ENCODE measurements at regions not wholly inside any gene's neighbourhood (a gene's known extent, or its start where the extent isn't known, plus 50 kb on each side); places are given as distances from the start of the nearest gene placed in this dataset.

DNA sequence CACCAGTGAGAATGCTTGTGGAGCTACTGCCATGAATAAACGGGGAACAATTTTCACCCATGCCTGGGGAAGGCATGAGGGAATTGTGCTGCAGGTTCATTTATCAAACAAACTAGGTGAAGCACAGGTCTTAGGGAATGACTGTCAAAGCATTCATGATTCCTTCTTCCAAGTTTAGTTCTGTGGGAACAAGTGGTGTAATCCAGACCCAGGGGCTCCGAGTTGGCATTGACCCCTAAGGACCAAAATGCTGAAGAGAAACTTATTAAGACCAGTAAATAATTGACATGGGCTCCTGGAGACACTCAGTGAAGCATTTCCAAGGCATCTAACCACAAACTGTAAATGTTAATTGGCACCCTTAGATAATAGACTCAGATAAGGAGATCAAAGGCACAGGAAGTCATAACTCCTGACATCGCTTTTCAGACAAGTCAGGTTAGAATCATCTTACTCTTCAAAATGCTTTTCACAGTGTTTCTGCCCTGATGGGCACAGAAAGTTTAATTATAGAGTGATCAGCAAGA lies 96.9 kb downstream of the SPP2 start:
- Histone ChIP-seq H3K36me3 (ENCODE audit: control insufficient read depth in 3 of 3, insufficient read depth in 2 of 3, low read depth in 1 of 3, low read length in 3 of 3) (no peaks in the 10 kb centered on the region), H3K27ac (ENCODE audit: low read depth in 1 of 3, low read length in 2 of 3) (no peak overlapping the region), H3K4me3 (ENCODE audit: low read depth in 1 of 3, low read length in 3 of 3) (no peak overlapping the region), H3K9me3 (ENCODE audit: control insufficient read depth in 2 of 2, insufficient read depth in 1 of 2, low read depth in 1 of 2, low read length in 1 of 2) (peaks cover 0 to 10% of the 10 kb centered on the region in 2 donors), H3K4me1 (ENCODE audit: control insufficient read depth in 3 of 3, insufficient read depth in 2 of 3, low read depth in 1 of 3, low read length in 2 of 3) (peaks cover 0 to 8% (median 5%) of the 10 kb centered on the region in 3 donors), H3K27me3 (ENCODE audit: control insufficient read depth in 3 of 3, insufficient read depth in 3 of 3, low read length in 3 of 3) (no peaks in the 10 kb centered on the region)
- DNase-seq = peak; percentile 31 to 60
- FAIRE-seq = no peak
- WGBS, 3 donors = 13 to 49% (median 21%) methylated on average over 3 of the region's 3 CpGs

DNA sequence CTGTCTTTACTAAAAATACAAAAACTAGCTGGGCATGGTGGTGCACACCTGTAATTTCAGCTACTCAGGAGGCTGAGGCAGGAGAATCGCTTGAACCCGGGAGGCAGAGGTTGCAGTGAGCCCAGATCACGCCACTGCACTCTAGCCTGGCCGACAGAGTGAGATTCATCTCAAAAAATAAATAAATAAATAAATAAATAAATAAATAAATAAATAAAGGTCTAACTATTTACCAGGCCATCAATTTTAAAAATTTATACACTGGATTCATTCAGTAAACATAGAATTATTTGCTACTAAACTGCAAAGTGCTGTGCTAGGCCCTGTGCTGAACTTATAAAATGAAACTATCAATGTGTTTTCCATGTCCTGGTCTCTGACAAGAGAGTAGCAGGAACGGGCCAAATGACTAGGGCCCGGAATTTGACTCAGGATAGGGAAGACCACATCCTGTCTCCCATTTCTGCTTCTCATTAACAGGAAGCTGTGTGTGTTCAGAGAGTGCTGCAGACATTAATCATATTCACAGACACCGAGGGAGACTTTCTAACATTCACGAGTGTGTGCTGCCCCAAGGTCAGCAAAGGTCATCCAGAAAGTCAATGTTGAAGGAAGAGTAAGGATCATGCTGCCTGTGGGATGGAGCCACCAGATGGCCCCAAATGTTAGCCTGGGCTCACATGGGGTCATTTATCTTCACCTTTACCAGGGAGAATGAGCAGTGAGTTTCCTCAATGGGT lies 95.8 kb downstream of the SPP2 start:
- DNase-seq (no peak), FAIRE-seq (no peak)
- Histone ChIP-seq H3K9me3 (ENCODE audit: control insufficient read depth in 2 of 2, insufficient read depth in 1 of 2, low read depth in 1 of 2, low read length in 1 of 2) (peaks cover 0 to 9% of the 10 kb centered on the region in 2 donors), H3K27me3 (ENCODE audit: control insufficient read depth in 3 of 3, insufficient read depth in 3 of 3, low read length in 3 of 3) (no peaks in the 10 kb centered on the region), H3K27ac (ENCODE audit: low read depth in 1 of 3, low read length in 2 of 3) (no peak overlapping the region), H3K4me1 (ENCODE audit: control insufficient read depth in 3 of 3, insufficient read depth in 2 of 3, low read depth in 1 of 3, low read length in 2 of 3) (peaks cover 0 to 8% (median 5%) of the 10 kb centered on the region in 3 donors), H3K36me3 (ENCODE audit: control insufficient read depth in 3 of 3, insufficient read depth in 2 of 3, low read depth in 1 of 3, low read length in 3 of 3) (no peaks in the 10 kb centered on the region), H3K4me3 (ENCODE audit: low read depth in 1 of 3, low read length in 3 of 3) (no peak overlapping the region)
- WGBS, 3 donors = 68 to 83% (median 71%) methylated on average over 8 of the region's 8 CpGs

DNA sequence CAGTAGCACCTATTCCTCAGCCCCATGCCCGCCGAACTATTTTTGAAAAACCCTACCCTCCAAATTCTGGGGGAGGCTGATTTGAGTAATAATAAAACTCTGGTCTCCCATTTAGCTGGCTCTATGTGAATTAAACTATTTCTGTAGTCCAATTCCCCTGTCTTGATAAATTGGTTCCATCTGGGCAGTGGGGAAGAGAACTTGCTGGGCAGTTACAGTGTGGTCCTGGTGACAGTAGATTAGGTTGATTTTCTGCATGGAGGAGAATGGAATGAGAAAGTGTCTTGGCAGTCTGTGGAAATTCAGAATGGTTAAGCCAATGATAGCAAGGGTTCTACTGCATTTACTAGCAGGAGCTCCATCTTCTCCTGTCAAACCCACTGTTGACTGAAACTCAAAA lies 95.0 kb downstream of the SPP2 start:
- no peak overlapping the region for H3K27ac ChIP-seq (ENCODE audit: low read depth in 1 of 3, low read length in 2 of 3)
- H3K27me3 ChIP-seq (ENCODE audit: control insufficient read depth in 3 of 3, insufficient read depth in 3 of 3, low read length in 3 of 3) = no peaks in the 10 kb centered on the region
- peaks cover 0 to 9% of the 10 kb centered on the region in 2 donors for H3K9me3 ChIP-seq (ENCODE audit: control insufficient read depth in 2 of 2, insufficient read depth in 1 of 2, low read depth in 1 of 2, low read length in 1 of 2)
- FAIRE-seq = no peak
- 73 to 100% (median 92%) methylated on average over 2 of the region's 2 CpGs for WGBS, 3 donors
- no peak overlapping the region for H3K4me3 ChIP-seq (ENCODE audit: low read depth in 1 of 3, low read length in 3 of 3)
- no peak for DNase-seq
- H3K36me3 ChIP-seq (ENCODE audit: control insufficient read depth in 3 of 3, insufficient read depth in 2 of 3, low read depth in 1 of 3, low read length in 3 of 3) = no peaks in the 10 kb centered on the region
- peaks cover 0 to 8% (median 5%) of the 10 kb centered on the region in 3 donors for H3K4me1 ChIP-seq (ENCODE audit: control insufficient read depth in 3 of 3, insufficient read depth in 2 of 3, low read depth in 1 of 3, low read length in 2 of 3)

DNA sequence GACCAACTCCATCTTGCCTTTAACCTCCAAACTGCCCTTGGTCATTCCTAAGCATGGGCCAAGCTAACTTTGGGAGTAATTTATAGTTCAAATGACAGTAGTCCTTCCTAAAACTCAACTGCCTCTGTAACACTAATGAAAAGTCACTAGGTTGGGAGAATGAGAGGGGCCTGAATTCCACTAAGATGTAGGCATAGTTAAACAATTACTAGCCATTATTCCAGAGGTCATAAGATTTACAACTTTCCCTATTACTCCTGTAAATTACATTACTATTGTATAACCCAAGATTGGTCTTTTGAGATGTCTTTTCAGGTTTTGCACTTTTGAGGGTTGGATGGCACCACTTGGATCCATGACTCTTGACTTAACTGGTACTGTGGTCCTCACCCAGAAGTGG lies 94.6 kb downstream of the SPP2 start:
- Histone ChIP-seq H3K36me3 (ENCODE audit: control insufficient read depth in 3 of 3, insufficient read depth in 2 of 3, low read depth in 1 of 3, low read length in 3 of 3) (no peaks in the 10 kb centered on the region), H3K4me1 (ENCODE audit: control insufficient read depth in 3 of 3, insufficient read depth in 2 of 3, low read depth in 1 of 3, low read length in 2 of 3) (peaks cover 0 to 8% (median 5%) of the 10 kb centered on the region in 3 donors), H3K4me3 (ENCODE audit: low read depth in 1 of 3, low read length in 3 of 3) (no peak overlapping the region), H3K27me3 (ENCODE audit: control insufficient read depth in 3 of 3, insufficient read depth in 3 of 3, low read length in 3 of 3) (no peaks in the 10 kb centered on the region), H3K27ac (ENCODE audit: low read depth in 1 of 3, low read length in 2 of 3) (no peak overlapping the region), H3K9me3 (ENCODE audit: control insufficient read depth in 2 of 2, insufficient read depth in 1 of 2, low read depth in 1 of 2, low read length in 1 of 2) (peaks cover 0 to 8% of the 10 kb centered on the region in 2 donors)
- no peak for FAIRE-seq
- DNase-seq = peak in 1 of 2 donors; percentile 34

DNA sequence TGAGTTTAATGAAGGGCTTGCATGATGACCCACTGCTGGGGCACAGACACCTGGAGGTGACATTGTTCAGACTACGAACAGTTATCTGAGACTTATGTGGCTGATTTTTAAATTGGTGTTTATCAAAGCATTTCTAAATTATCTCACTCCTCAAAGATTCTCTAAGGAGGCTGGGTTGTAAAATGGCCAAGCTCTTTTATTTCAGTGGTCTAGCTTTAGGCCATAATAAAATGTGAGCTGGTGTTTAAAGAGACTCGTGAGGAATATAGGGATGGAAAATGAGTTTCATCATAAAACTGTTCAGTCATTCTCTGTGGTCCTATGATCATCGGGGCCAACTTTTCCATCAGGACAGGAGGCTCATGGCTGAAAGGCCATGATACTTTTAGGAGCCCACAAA lies 93.4 kb downstream of the SPP2 start:
- H3K9me3 ChIP-seq (ENCODE audit: control insufficient read depth in 2 of 2, insufficient read depth in 1 of 2, low read depth in 1 of 2, low read length in 1 of 2) = peaks cover 0 to 5% of the 10 kb centered on the region in 2 donors
- H3K27me3 ChIP-seq (ENCODE audit: control insufficient read depth in 3 of 3, insufficient read depth in 3 of 3, low read length in 3 of 3) = no peaks in the 10 kb centered on the region
- H3K27ac ChIP-seq (ENCODE audit: low read depth in 1 of 3, low read length in 2 of 3) = no peak overlapping the region
- 84 to 89% (median 85%) methylated on average over 3 of the region's 3 CpGs for WGBS, 3 donors
- H3K4me1 ChIP-seq (ENCODE audit: control insufficient read depth in 3 of 3, insufficient read depth in 2 of 3, low read depth in 1 of 3, low read length in 2 of 3) = peaks cover 0 to 8% (median 5%) of the 10 kb centered on the region in 3 donors
- FAIRE-seq (no peak), DNase-seq (no peak)
- H3K36me3 ChIP-seq (ENCODE audit: control insufficient read depth in 3 of 3, insufficient read depth in 2 of 3, low read depth in 1 of 3, low read length in 3 of 3) = no peaks in the 10 kb centered on the region
- H3K4me3 ChIP-seq (ENCODE audit: low read depth in 1 of 3, low read length in 3 of 3) = no peak overlapping the region

DNA sequence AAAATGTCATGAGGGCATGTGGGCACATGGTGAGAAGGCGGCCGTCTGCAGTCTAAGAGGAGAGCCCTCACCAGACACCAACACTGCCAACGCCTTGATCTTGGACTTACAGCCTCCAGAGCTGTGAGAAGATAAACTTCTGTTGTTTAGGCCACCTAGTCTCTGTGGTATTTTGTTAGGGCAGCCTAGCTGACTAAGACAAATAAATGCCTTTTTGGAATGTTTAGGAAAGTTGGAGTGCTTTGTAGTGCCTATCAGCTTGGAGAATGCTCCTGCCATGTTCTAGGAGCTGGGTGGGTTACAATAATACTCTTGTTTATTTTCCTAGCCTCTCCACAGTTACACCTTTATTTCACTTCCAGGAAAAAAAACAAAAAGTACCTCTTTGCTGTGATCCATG lies 92.0 kb downstream of the SPP2 start:
- H3K9me3 ChIP-seq (ENCODE audit: control insufficient read depth in 2 of 2, insufficient read depth in 1 of 2, low read depth in 1 of 2, low read length in 1 of 2) = peaks cover 0 to 5% of the 10 kb centered on the region in 2 donors
- WGBS, 3 donors = 88 to 90% (median 89%) methylated on average over 3 of the region's 3 CpGs
- no peaks in the 10 kb centered on the region for H3K27me3 ChIP-seq (ENCODE audit: control insufficient read depth in 3 of 3, insufficient read depth in 3 of 3, low read length in 3 of 3)
- H3K4me3 ChIP-seq (ENCODE audit: low read depth in 1 of 3, low read length in 3 of 3) = no peak overlapping the region
- H3K36me3 ChIP-seq (ENCODE audit: control insufficient read depth in 3 of 3, insufficient read depth in 2 of 3, low read depth in 1 of 3, low read length in 3 of 3) = no peaks in the 10 kb centered on the region
- no peak for FAIRE-seq
- H3K4me1 ChIP-seq (ENCODE audit: control insufficient read depth in 3 of 3, insufficient read depth in 2 of 3, low read depth in 1 of 3, low read length in 2 of 3) = peaks cover 0 to 8% (median 0%) of the 10 kb centered on the region in 3 donors
- no peak for DNase-seq
- H3K27ac ChIP-seq (ENCODE audit: low read depth in 1 of 3, low read length in 2 of 3) = no peak overlapping the region

DNA sequence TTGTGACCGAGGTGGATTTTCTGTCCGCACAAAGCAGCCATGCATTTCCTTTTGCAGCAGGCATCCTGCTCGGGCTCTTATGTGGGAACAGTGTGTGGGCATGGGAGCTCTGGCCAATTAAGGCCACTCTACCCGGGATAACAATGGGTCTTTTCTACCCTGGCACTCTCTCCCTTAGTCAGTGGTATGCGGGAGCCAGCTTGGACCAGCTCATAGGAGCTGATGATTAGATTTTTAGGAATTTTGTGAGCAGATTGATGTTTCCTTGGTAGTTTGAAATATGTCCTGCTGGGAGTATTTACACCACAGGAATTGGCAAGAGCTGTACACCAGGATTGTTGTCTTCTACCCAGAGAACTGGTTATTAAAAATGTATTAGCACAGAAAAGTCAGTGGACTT lies 89.3 kb downstream of the SPP2 start:
- Histone ChIP-seq H3K4me1 (ENCODE audit: control insufficient read depth in 3 of 3, insufficient read depth in 2 of 3, low read depth in 1 of 3, low read length in 2 of 3) (peaks cover 0 to 2% (median 0%) of the 10 kb centered on the region in 3 donors), H3K36me3 (ENCODE audit: control insufficient read depth in 3 of 3, insufficient read depth in 2 of 3, low read depth in 1 of 3, low read length in 3 of 3) (no peaks in the 10 kb centered on the region), H3K27ac (ENCODE audit: low read depth in 1 of 3, low read length in 2 of 3) (no peak overlapping the region), H3K27me3 (ENCODE audit: control insufficient read depth in 3 of 3, insufficient read depth in 3 of 3, low read length in 3 of 3) (no peaks in the 10 kb centered on the region), H3K4me3 (ENCODE audit: low read depth in 1 of 3, low read length in 3 of 3) (no peak overlapping the region), H3K9me3 (ENCODE audit: control insufficient read depth in 2 of 2, insufficient read depth in 1 of 2, low read depth in 1 of 2, low read length in 1 of 2) (peaks cover 0 to 5% of the 10 kb centered on the region in 2 donors)
- WGBS, 3 donors = 94 to 98% (median 96%) methylated on average over 5 of the region's 5 CpGs
- DNase-seq = no peak
- no peak for FAIRE-seq

DNA sequence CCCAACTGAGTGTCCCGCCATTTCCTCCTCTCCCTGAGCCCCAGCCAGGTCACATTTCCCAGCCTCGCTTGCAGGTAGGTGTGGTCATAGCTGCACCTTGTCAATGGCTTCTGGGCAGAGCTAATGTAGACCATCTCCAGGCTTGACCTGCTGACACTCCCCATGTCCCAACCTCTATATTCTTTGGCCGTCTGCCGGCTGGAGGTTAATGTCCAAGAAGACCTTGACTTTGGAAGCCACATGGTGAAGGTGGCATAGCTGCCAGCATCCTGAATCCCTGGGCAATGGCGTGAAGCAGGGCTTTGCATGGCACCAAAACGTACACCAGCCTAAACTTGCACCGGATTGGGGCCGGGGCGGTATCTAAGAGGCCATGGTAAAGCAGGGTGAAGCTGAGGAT lies 88.3 kb downstream of the SPP2 start:
- Histone ChIP-seq H3K27ac (ENCODE audit: low read depth in 1 of 3, low read length in 2 of 3) (no peak overlapping the region), H3K9me3 (ENCODE audit: control insufficient read depth in 2 of 2, insufficient read depth in 1 of 2, low read depth in 1 of 2, low read length in 1 of 2) (peaks cover 0 to 5% of the 10 kb centered on the region in 2 donors), H3K27me3 (ENCODE audit: control insufficient read depth in 3 of 3, insufficient read depth in 3 of 3, low read length in 3 of 3) (no peaks in the 10 kb centered on the region), H3K36me3 (ENCODE audit: control insufficient read depth in 3 of 3, insufficient read depth in 2 of 3, low read depth in 1 of 3, low read length in 3 of 3) (no peaks in the 10 kb centered on the region), H3K4me3 (ENCODE audit: low read depth in 1 of 3, low read length in 3 of 3) (no peak overlapping the region), H3K4me1 (ENCODE audit: control insufficient read depth in 3 of 3, insufficient read depth in 2 of 3, low read depth in 1 of 3, low read length in 2 of 3) (peaks cover 0 to 2% (median 0%) of the 10 kb centered on the region in 3 donors)
- DNase-seq (no peak), FAIRE-seq (no peak)
- 88 to 93% (median 93%) methylated on average over 9 of the region's 9 CpGs for WGBS, 3 donors
